ENCODE measurements at regions not wholly inside any gene's neighbourhood (a gene's known extent, or its start where the extent isn't known, plus 50 kb on each side); places are given as distances from the start of the nearest gene placed in this dataset.

- no peak overlapping the region for H2BK15ac ChIP-seq (ENCODE audit: low read length)
- no peak overlapping the region for H2BK5ac ChIP-seq (ENCODE audit: low read length)
- H2AFZ ChIP-seq (ENCODE audit: low read length): no peak overlapping the region
- H3K27ac ChIP-seq (replicated peaks; ENCODE audit: low read length): no peak overlapping the region
- H3K4ac ChIP-seq (ENCODE audit: low read length): no peak overlapping the region
- DNase-seq (ENCODE audit: low spot score): no peak
- no peak overlapping the region for H2BK12ac ChIP-seq (ENCODE audit: low read length)
- peaks cover 13 to 14% of the 10 kb centered on the region in 2 donors for H3K4me1 ChIP-seq (ENCODE audit: control insufficient read depth in 2 of 2, insufficient read depth in 1 of 2, low read depth in 1 of 2, low read length in 2 of 2)
- H3K27me3 ChIP-seq (ENCODE audit: control insufficient read depth in 3 of 3, insufficient read depth in 3 of 3, low read depth in 1 of 3, low read length in 3 of 3): peaks cover 0 to 1% (median 0%) of the 10 kb centered on the region in 3 experiments
- no peak overlapping the region for H3K4me3 ChIP-seq (ENCODE audit: low read length in 2 of 2)
- H3K18ac ChIP-seq (ENCODE audit: low read length): no peak overlapping the region
- WGBS, 2 donors (ENCODE audit: extremely low coverage in 2 of 2, insufficient read length in 2 of 2, insufficient replicate concordance in 1 of 2): no CpG with 5 or more reads among the region's 4 CpGs
- H3K9ac ChIP-seq (ENCODE audit: low read depth, low read length, poor library complexity): no peak overlapping the region
- H2BK120ac ChIP-seq (ENCODE audit: low read depth, low read length): no peak overlapping the region
- H3K79me1 ChIP-seq (ENCODE audit: low read depth, low read length): no peaks in the 10 kb centered on the region
- no peak overlapping the region for H2AK5ac ChIP-seq (ENCODE audit: low read depth, low read length)
- no peaks in the 10 kb centered on the region for H3K36me3 ChIP-seq (replicated peaks in 1 of 2; ENCODE audit: control insufficient read depth in 2 of 2, insufficient read depth in 2 of 2, low read length in 2 of 2)
- H3K9me3 ChIP-seq (replicated peaks in 1 of 2; ENCODE audit: control insufficient read depth in 2 of 2, insufficient read depth in 1 of 2, low read depth in 1 of 2, low read length in 2 of 2): no peaks in the 10 kb centered on the region
- H4K8ac ChIP-seq (ENCODE audit: low read depth, low read length): no peak overlapping the region
- H3K4me2 ChIP-seq (ENCODE audit: insufficient read depth, low read length, poor library complexity, severe bottlenecking): no peak overlapping the region
- H4K91ac ChIP-seq (ENCODE audit: low read depth, low read length, poor library complexity): no peak overlapping the region
- no peak overlapping the region for H3K14ac ChIP-seq (ENCODE audit: low read length)
- no peak overlapping the region for H3K23ac ChIP-seq (ENCODE audit: low read depth, low read length, poor library complexity)
These were observed 126.4 kb upstream of the DLX2 start for GRCh38 chr2:172229125-172229524.

- Histone ChIP-seq H3K14ac (ENCODE audit: low read length) (no peak overlapping the region), H3K4ac (ENCODE audit: low read length) (no peak overlapping the region), H4K91ac (ENCODE audit: low read depth, low read length, poor library complexity) (no peak overlapping the region), H2AK5ac (ENCODE audit: low read depth, low read length) (no peak overlapping the region), H3K79me1 (ENCODE audit: low read depth, low read length) (no peaks in the 10 kb centered on the region), H3K4me2 (ENCODE audit: insufficient read depth, low read length, poor library complexity, severe bottlenecking) (no peak overlapping the region), H2BK15ac (ENCODE audit: low read length) (no peak overlapping the region), H2BK12ac (ENCODE audit: low read length) (no peak overlapping the region), H3K36me3 (replicated peaks in 1 of 2; ENCODE audit: control insufficient read depth in 2 of 2, insufficient read depth in 2 of 2, low read length in 2 of 2) (no peaks in the 10 kb centered on the region), H3K9ac (ENCODE audit: low read depth, low read length, poor library complexity) (peak overlapping the region; percentile 35), H3K4me3 (ENCODE audit: low read length in 2 of 2) (no peak overlapping the region), H4K8ac (ENCODE audit: low read depth, low read length) (no peak overlapping the region), H3K9me3 (replicated peaks in 1 of 2; ENCODE audit: control insufficient read depth in 2 of 2, insufficient read depth in 1 of 2, low read depth in 1 of 2, low read length in 2 of 2) (no peaks in the 10 kb centered on the region), H2AFZ (ENCODE audit: low read length) (no peak overlapping the region), H3K18ac (ENCODE audit: low read length) (peak overlapping the region; percentile 40), H3K27ac (replicated peaks; ENCODE audit: low read length) (no peak overlapping the region), H3K27me3 (ENCODE audit: control insufficient read depth in 3 of 3, insufficient read depth in 3 of 3, low read depth in 1 of 3, low read length in 3 of 3) (peaks cover 0 to 8% (median 3%) of the 10 kb centered on the region in 3 experiments), H2BK120ac (ENCODE audit: low read depth, low read length) (no peak overlapping the region), H3K23ac (ENCODE audit: low read depth, low read length, poor library complexity) (no peak overlapping the region), H2BK5ac (ENCODE audit: low read length) (no peak overlapping the region), H3K4me1 (ENCODE audit: control insufficient read depth in 2 of 2, insufficient read depth in 1 of 2, low read depth in 1 of 2, low read length in 2 of 2) (peaks cover 18 to 20% of the 10 kb centered on the region in 2 donors)
- DNase-seq (ENCODE audit: low spot score): no peak
- WGBS, 2 donors (ENCODE audit: extremely low coverage in 2 of 2, insufficient read length in 2 of 2, insufficient replicate concordance in 1 of 2): no CpG with 5 or more reads among the region's 5 CpGs
These were observed 127.7 kb upstream of the DLX2 start for GRCh38 chr2:172230332-172230888.

- H2AFZ ChIP-seq (ENCODE audit: low read length): no peak overlapping the region
- no peak overlapping the region for H2BK15ac ChIP-seq (ENCODE audit: low read length)
- H3K4ac ChIP-seq (ENCODE audit: low read length): no peak overlapping the region
- H3K23ac ChIP-seq (ENCODE audit: low read depth, low read length, poor library complexity): no peak overlapping the region
- H2BK5ac ChIP-seq (ENCODE audit: low read length): no peak overlapping the region
- H3K27ac ChIP-seq (replicated peaks; ENCODE audit: low read length): no peak overlapping the region
- no peak for DNase-seq (ENCODE audit: low spot score)
- no peak overlapping the region for H2BK12ac ChIP-seq (ENCODE audit: low read length)
- H3K9ac ChIP-seq (ENCODE audit: low read depth, low read length, poor library complexity): peak overlapping the region; percentile 35
- no peak overlapping the region for H3K14ac ChIP-seq (ENCODE audit: low read length)
- no peak overlapping the region for H2AK5ac ChIP-seq (ENCODE audit: low read depth, low read length)
- H4K91ac ChIP-seq (ENCODE audit: low read depth, low read length, poor library complexity): no peak overlapping the region
- peaks cover 0 to 13% (median 6%) of the 10 kb centered on the region in 3 experiments for H3K27me3 ChIP-seq (ENCODE audit: control insufficient read depth in 3 of 3, insufficient read depth in 3 of 3, low read depth in 1 of 3, low read length in 3 of 3)
- peak overlapping the region; percentile 54 for H3K18ac ChIP-seq (ENCODE audit: low read length)
- H3K36me3 ChIP-seq (replicated peaks in 1 of 2; ENCODE audit: control insufficient read depth in 2 of 2, insufficient read depth in 2 of 2, low read length in 2 of 2): no peaks in the 10 kb centered on the region
- H3K79me1 ChIP-seq (ENCODE audit: low read depth, low read length): no peaks in the 10 kb centered on the region
- H4K8ac ChIP-seq (ENCODE audit: low read depth, low read length): no peak overlapping the region
- no peaks in the 10 kb centered on the region for H3K9me3 ChIP-seq (replicated peaks in 1 of 2; ENCODE audit: control insufficient read depth in 2 of 2, insufficient read depth in 1 of 2, low read depth in 1 of 2, low read length in 2 of 2)
- H3K4me3 ChIP-seq (ENCODE audit: low read length in 2 of 2): no peak overlapping the region
- no peak overlapping the region for H3K4me2 ChIP-seq (ENCODE audit: insufficient read depth, low read length, poor library complexity, severe bottlenecking)
- peaks cover 20% of the 10 kb centered on the region in 2 donors for H3K4me1 ChIP-seq (ENCODE audit: control insufficient read depth in 2 of 2, insufficient read depth in 1 of 2, low read depth in 1 of 2, low read length in 2 of 2)
- H2BK120ac ChIP-seq (ENCODE audit: low read depth, low read length): no peak overlapping the region
- no CpG with 5 or more reads among the region's 6 CpGs for WGBS, 2 donors (ENCODE audit: extremely low coverage in 2 of 2, insufficient read length in 2 of 2, insufficient replicate concordance in 1 of 2)
These were observed 128.2 kb upstream of the DLX2 start for GRCh38 chr2:172230889-172231401.

GRCh38 chr2:172231508-172231907 is 128.8 kb upstream of the DLX2 start:
- Histone ChIP-seq H3K4ac (ENCODE audit: low read length) (no peak overlapping the region), H2AFZ (ENCODE audit: low read length) (no peak overlapping the region), H3K14ac (ENCODE audit: low read length) (no peak overlapping the region), H3K27ac (replicated peaks; ENCODE audit: low read length) (no peak overlapping the region), H2AK5ac (ENCODE audit: low read depth, low read length) (no peak overlapping the region), H3K23ac (ENCODE audit: low read depth, low read length, poor library complexity) (no peak overlapping the region), H2BK15ac (ENCODE audit: low read length) (no peak overlapping the region), H3K4me2 (ENCODE audit: insufficient read depth, low read length, poor library complexity, severe bottlenecking) (no peak overlapping the region), H3K4me3 (ENCODE audit: low read length in 2 of 2) (no peak overlapping the region), H3K9me3 (replicated peaks in 1 of 2; ENCODE audit: control insufficient read depth in 2 of 2, insufficient read depth in 1 of 2, low read depth in 1 of 2, low read length in 2 of 2) (no peaks in the 10 kb centered on the region), H3K4me1 (ENCODE audit: control insufficient read depth in 2 of 2, insufficient read depth in 1 of 2, low read depth in 1 of 2, low read length in 2 of 2) (peaks cover 20% of the 10 kb centered on the region in 2 donors), H4K8ac (ENCODE audit: low read depth, low read length) (no peak overlapping the region), H3K79me1 (ENCODE audit: low read depth, low read length) (no peaks in the 10 kb centered on the region), H3K36me3 (replicated peaks in 1 of 2; ENCODE audit: control insufficient read depth in 2 of 2, insufficient read depth in 2 of 2, low read length in 2 of 2) (no peaks in the 10 kb centered on the region), H4K91ac (ENCODE audit: low read depth, low read length, poor library complexity) (no peak overlapping the region), H2BK5ac (ENCODE audit: low read length) (no peak overlapping the region), H2BK120ac (ENCODE audit: low read depth, low read length) (no peak overlapping the region), H3K18ac (ENCODE audit: low read length) (no peak overlapping the region), H2BK12ac (ENCODE audit: low read length) (no peak overlapping the region), H3K9ac (ENCODE audit: low read depth, low read length, poor library complexity) (no peak overlapping the region), H3K27me3 (ENCODE audit: control insufficient read depth in 3 of 3, insufficient read depth in 3 of 3, low read depth in 1 of 3, low read length in 3 of 3) (peaks cover 0 to 16% (median 8%) of the 10 kb centered on the region in 3 experiments)
- WGBS, 2 donors (ENCODE audit: extremely low coverage in 2 of 2, insufficient read length in 2 of 2, insufficient replicate concordance in 1 of 2): no CpG with 5 or more reads among the region's 3 CpGs
- no peak for DNase-seq (ENCODE audit: low spot score)
